GM06990 (cell line): ENCODE measurements at regions not wholly inside any gene's neighbourhood (a gene's known extent, or its start where the extent isn't known, plus 50 kb on each side); places are given as distances from the start of the nearest gene placed in this dataset.

Source experiments
- DNase-seq: peaks from one replicate; pipeline ENCODE4 v3.0.0-alpha.2; 2011; ENCODE audit not compliant: insufficient read length; ENCODE audit errors: extremely low read depth
- H3K27me3 ChIP-seq: replicated peaks from 2 replicates; pipeline ENCODE4 v1.6.0; 2011; ENCODE audit warnings: low read length; ENCODE audit not compliant: control insufficient read depth, insufficient read depth
- H3K36me3 ChIP-seq: 2 replicates; pipeline ENCODE4 v1.5.1; 2011; ENCODE audit warnings: low read length; ENCODE audit not compliant: control insufficient read depth, insufficient read depth
- H3K4me3 ChIP-seq: replicated peaks from 2 replicates; pipeline ENCODE4 v1.5.1; 2011; ENCODE audit warnings: low read depth, mild to moderate bottlenecking, control low read depth, low read length
- TF ChIP-seq, protein P1 (sequence below): IDR thresholded peaks from 2 replicates; pipeline ENCODE4 v1.5.1; 2011; ENCODE audit warnings: low read length, control low read depth, mild to moderate bottlenecking, inconsistent platforms; ENCODE audit not compliant: insufficient read depth, poor library complexity, severe bottlenecking

DNA sequence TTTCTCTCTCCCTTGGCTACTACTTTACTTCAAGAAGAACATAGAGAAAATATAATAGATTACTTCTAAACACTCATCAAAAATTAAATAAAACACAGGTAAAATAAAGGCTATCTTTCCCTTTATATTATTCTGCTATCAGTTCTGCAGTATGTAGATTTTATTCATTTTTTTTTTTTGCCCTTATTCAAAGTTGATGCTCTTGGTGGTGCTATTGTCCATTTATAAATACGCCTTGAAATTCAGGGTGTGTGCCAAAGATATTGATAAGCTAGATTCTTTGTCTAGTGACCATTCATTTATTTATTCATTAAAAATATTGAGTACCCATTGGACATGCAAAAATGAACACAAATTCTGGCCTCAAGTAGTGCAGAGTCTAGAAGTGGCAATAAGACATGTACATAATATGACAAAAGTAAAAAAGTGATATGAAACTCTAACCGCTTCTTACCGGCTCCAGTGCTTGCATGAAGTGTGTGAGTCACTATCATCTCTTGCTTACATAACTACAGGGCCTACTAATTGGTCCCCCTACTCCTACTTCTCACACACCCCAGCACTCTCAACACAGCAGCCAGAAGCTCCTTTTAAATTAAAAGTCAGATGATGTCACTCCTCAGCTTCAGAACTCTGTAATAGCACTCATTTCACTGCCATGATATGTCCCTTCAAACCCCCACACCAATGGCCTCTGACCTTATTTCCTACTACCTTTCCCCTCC lies 208.3 kb upstream of the FANCL start:
- H3K27me3 ChIP-seq, result no peaks in the 10 kb centered on the region
- no peaks in the 10 kb centered on the region for H3K36me3 ChIP-seq
- DNase-seq, result peak; percentile 28
- H3K4me3 ChIP-seq, result no peak overlapping the region
- TF ChIP-seq, protein P1, sequence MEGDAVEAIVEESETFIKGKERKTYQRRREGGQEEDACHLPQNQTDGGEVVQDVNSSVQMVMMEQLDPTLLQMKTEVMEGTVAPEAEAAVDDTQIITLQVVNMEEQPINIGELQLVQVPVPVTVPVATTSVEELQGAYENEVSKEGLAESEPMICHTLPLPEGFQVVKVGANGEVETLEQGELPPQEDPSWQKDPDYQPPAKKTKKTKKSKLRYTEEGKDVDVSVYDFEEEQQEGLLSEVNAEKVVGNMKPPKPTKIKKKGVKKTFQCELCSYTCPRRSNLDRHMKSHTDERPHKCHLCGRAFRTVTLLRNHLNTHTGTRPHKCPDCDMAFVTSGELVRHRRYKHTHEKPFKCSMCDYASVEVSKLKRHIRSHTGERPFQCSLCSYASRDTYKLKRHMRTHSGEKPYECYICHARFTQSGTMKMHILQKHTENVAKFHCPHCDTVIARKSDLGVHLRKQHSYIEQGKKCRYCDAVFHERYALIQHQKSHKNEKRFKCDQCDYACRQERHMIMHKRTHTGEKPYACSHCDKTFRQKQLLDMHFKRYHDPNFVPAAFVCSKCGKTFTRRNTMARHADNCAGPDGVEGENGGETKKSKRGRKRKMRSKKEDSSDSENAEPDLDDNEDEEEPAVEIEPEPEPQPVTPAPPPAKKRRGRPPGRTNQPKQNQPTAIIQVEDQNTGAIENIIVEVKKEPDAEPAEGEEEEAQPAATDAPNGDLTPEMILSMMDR, result no peak

DNA sequence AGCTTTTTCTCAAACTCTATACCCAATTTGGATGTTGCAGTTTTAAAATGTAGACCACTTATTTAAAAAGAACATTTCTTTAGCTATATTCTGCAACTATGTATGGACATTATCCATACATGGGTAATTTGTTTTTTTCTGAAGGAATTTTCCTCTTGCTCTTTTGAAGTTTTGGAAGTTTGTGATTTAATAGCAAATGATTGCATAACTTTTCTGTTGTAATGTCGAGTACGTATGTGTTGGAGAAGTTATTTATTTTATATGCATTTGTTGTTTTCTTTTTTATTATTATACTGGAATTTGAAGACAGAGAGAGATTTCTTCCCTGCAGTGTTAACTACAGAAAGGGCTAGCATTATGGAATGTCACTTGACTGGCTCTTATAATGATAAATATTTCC lies 207.7 kb upstream of the FANCL start:
- H3K4me3 ChIP-seq, result no peak overlapping the region
- H3K27me3 ChIP-seq, result no peaks in the 10 kb centered on the region
- no peak for DNase-seq
- TF ChIP-seq, protein P1, result no peak
- H3K36me3 ChIP-seq, result no peaks in the 10 kb centered on the region

DNA sequence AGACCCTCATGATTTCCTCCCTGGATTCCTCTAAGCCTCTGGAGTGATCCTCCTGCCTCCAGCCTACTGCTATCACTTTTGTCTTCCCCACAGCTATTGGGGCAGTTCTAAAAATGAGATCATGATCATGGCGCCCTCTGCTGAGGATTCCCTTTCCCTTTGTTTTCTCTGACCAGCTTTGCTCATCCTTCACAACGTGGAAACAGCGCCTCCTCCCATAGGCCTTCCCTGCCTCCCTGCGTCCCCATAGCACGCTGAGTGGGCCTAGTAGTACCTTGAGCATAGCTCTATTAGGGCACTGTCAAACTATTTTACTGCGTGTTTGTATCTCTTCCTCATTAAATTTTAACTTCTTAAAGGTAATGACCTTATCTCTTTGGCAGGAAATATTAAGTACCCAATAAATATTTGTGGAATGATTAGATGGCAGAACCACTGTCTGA lies 207.0 kb upstream of the FANCL start:
- no peaks in the 10 kb centered on the region for H3K27me3 ChIP-seq
- peak; percentile 20 for DNase-seq
- H3K4me3 ChIP-seq, result no peak overlapping the region
- no peaks in the 10 kb centered on the region for H3K36me3 ChIP-seq
- TF ChIP-seq, protein P1, result peak; percentile 75

DNA sequence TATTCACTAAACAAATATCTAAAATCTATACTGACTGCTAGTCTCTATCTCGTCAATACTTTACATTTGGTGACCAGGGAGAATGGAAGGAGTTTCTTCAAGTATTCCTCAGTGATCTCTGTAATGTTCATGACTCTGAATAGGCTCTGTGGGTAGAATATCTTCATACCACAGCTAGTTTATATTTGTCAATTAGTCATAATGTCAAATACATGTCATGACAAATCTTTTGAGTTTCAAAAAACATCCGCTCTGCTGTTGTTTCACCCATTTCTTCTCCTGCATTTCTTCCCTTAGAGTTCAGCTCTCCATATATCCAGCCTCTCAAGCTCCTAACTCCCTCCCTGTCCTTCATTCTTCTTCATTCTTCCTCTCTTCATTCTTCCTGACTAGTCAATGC lies 206.5 kb upstream of the FANCL start:
- TF ChIP-seq, protein P1, result no peak
- no peak for DNase-seq
- Histone ChIP-seq H3K4me3 (no peak overlapping the region), H3K36me3 (no peaks in the 10 kb centered on the region), H3K27me3 (no peaks in the 10 kb centered on the region)

DNA sequence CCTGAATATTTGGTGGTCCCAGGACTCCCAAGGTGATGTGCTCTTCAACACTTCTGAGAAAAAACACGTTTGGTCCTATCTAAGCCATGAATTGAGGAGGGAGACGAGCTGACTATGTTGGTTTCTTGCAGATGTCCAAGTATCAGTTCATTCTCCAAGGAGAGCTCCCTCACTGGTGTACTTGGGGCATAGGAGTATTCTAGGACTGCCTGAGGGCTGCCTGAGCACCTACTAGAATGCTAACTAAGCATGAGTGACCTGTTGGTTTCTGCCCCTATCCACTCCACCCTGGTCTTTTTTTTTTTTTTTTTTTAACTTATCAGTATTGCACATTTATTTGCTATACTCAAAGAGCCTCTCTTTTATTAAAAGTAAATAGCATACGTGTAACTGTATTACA lies 200.5 kb upstream of the FANCL start:
- H3K4me3 ChIP-seq, result no peak overlapping the region
- no peaks in the 10 kb centered on the region for H3K36me3 ChIP-seq
- no peaks in the 10 kb centered on the region for H3K27me3 ChIP-seq
- TF ChIP-seq, protein P1, result no peak
- DNase-seq, result no peak
